GM12878 (cell line): ENCODE measurements at regions not wholly inside any gene's neighbourhood (a gene's known extent, or its start where the extent isn't known, plus 50 kb on each side); places are given as distances from the start of the nearest gene placed in this dataset.

Experiments used
- ATAC-seq: fragments of 200-7000 bp; cut with Tn5 transposase; 3 replicates; pipeline ENCODE4 v1.9.1; 2020; ENCODE audit warnings: mild to moderate bottlenecking, moderate library complexity
- BruUV-seq: library from RNA; stranded (reverse); fragments of 400-500 nt; replicated peaks from 2 replicates; lab custom pipeline; 2021; lab: Mats Ljungman, UMichigan
- CTCF ChIA-PET: fragments of 300-600 bp; sonication (Branson Sonifier 250); formaldehyde crosslinking; extraction: SDS; loops from one replicate; lab custom pipeline; 2021; ENCODE audit warnings: inconsistent platforms; lab: Yijun Ruan, JAX
- POLR2A ChIA-PET: fragments of 350-600 bp; formaldehyde crosslinking; extraction: SDS; loops from one replicate; lab custom pipeline; 2021; ENCODE audit warnings: inconsistent platforms; lab: Charles Lee
- RAD21 ChIA-PET: fragments of 300-600 bp; sonication (Branson Sonifier 250); formaldehyde crosslinking; loops from one replicate; lab custom pipeline; 2023; ENCODE audit warnings: antibody characterized with exemption; ENCODE audit not compliant: unreplicated experiment; lab: Charles Lee
- SMC1A ChIA-PET: fragments of 300-600 bp; sonication (Branson Sonifier 250); formaldehyde crosslinking; loops from one replicate; lab custom pipeline; 2023; ENCODE audit not compliant: unreplicated experiment, uncharacterized antibody; lab: Charles Lee
- DNase-seq: peaks from one replicate; pipeline ENCODE4 v3.0.0-alpha.2; 2011; ENCODE audit warnings: low read depth, low spot score
- FAIRE-seq: peaks from 3 replicates; lab custom pipeline; 2011; peaks lifted over from hg19 to GRCh38; lab: Jason Lieb, UNC
- H2AFZ ChIP-seq: 2 replicates; pipeline ENCODE4 v1.6.0; 2011; ENCODE audit warnings: low read depth, low read length, control low read depth; ENCODE audit not compliant: control insufficient read depth
- H3K27ac ChIP-seq: 2 replicates; pipeline ENCODE4 v1.5.1; 2011; ENCODE audit warnings: control low read depth; ENCODE audit not compliant: control insufficient read depth, insufficient read depth
- H3K27me3 ChIP-seq, 2 experiments: replicated peaks in 1 of 2; 2 replicates each; pipeline versions ENCODE4 v1.6.0 to v1.6.1; 2011; ENCODE audit warnings: low read length in 1 of 2; ENCODE audit not compliant: control insufficient read depth in 2 of 2, insufficient read depth in 2 of 2
- H3K36me3 ChIP-seq, 2 experiments: 2 replicates each; pipeline ENCODE4 v1.5.1; 2011; ENCODE audit warnings: low read length in 1 of 2; ENCODE audit not compliant: control insufficient read depth in 2 of 2, insufficient read depth in 2 of 2
- H3K4me1 ChIP-seq: 2 replicates; pipeline ENCODE4 v1.6.1; 2011; ENCODE audit warnings: mild to moderate bottlenecking, low read length, moderate library complexity, mixed read lengths; ENCODE audit not compliant: control insufficient read depth, insufficient read depth
- H3K4me2 ChIP-seq: 2 replicates; pipeline ENCODE4 v1.6.0; 2011; ENCODE audit warnings: control low read depth; ENCODE audit not compliant: control insufficient read depth, insufficient read depth
- H3K4me3 ChIP-seq: fragments of 200-600 bp; sonication (generic); 2 replicates; pipeline ENCODE4 v1.5.1; 2016
- H3K79me2 ChIP-seq: 2 replicates; pipeline ENCODE4 v1.6.0; 2011; ENCODE audit warnings: low read length; ENCODE audit not compliant: control insufficient read depth, insufficient read depth
- H3K9ac ChIP-seq: 2 replicates; pipeline ENCODE4 v1.8.0; 2011; ENCODE audit warnings: low read length, control low read depth, mixed read lengths; ENCODE audit not compliant: control insufficient read depth, insufficient read depth
- H3K9me3 ChIP-seq: replicated peaks from 3 replicates; pipeline ENCODE4 v1.5.1; 2011; ENCODE audit warnings: mild to moderate bottlenecking, low read length; ENCODE audit not compliant: control insufficient read depth, insufficient read depth
- H4K20me1 ChIP-seq: 2 replicates; pipeline ENCODE4 v1.6.0; 2011; ENCODE audit not compliant: control insufficient read depth, insufficient read depth
- ASH2L ChIP-seq: fragments of 300-600, 200-600 bp; sonication (generic); IDR thresholded peaks from 2 replicates; pipeline ENCODE4 v1.6.1; 2017; ENCODE audit warnings: low read depth, mild to moderate bottlenecking, borderline replicate concordance
- CEBPZ ChIP-seq: fragments of 150-350 bp; IDR thresholded peaks from 2 replicates; pipeline ENCODE4 v1.6.1; 2016; ENCODE audit warnings: low read depth, low read length
- CREB1 ChIP-seq: IDR thresholded peaks from 2 replicates; pipeline ENCODE4 v1.6.1; 2012; ENCODE audit warnings: low read depth, mild to moderate bottlenecking, inconsistent platforms
- NR2C2 ChIP-seq: IDR thresholded peaks from 2 replicates; pipeline ENCODE4 v1.6.1; 2011; ENCODE audit warnings: borderline replicate concordance, low read depth; ENCODE audit not compliant: control insufficient read depth, insufficient read length
- PAX5 ChIP-seq: IDR thresholded peaks from 2 replicates; pipeline ENCODE4 v1.6.1; 2011; ENCODE audit warnings: low read depth, low read length, borderline replicate concordance
- SMARCA5 ChIP-seq: fragments of 450-650 bp; IDR thresholded peaks from 2 replicates; pipeline ENCODE4 v1.6.1; 2017; ENCODE audit warnings: mild to moderate bottlenecking
- SREBF1 ChIP-seq: IDR thresholded peaks from 2 replicates; pipeline ENCODE4 v1.6.1; 2012; ENCODE audit warnings: mild to moderate bottlenecking, low read length
- ZNF207 ChIP-seq: fragments of 450-650 bp; IDR thresholded peaks from 2 replicates; pipeline ENCODE4 v1.6.1; 2014; ENCODE audit warnings: antibody characterized with exemption, mild to moderate bottlenecking, borderline replicate concordance
- ZNF274 ChIP-seq: IDR thresholded peaks from one replicate; pipeline ENCODE4 v1.8.0; 2011; ENCODE audit not compliant: insufficient read length, insufficient read depth
- WGBS: methylation state at CpG from one replicate; pipeline ENCODE4 v1.1.6; 2016; ENCODE audit warnings: low lambda C conversion rate; ENCODE audit not compliant: insufficient replicate concordance, insufficient coverage; ENCODE audit errors: missing lambda C conversion rate; 5-methylcytosine and 5-hydroxymethylcytosine counted together
- in situ Hi-C: fragments of 300-500 bp; cut with MboI; formaldehyde crosslinking; loops from 9 replicates; pipeline ENCODE4 v1.14.3; 2018; ENCODE audit warnings: mixed read lengths
- intact Hi-C: fragments of 100-400 bp; cut with micrococcal nuclease; formaldehyde crosslinking; loops from one replicate; pipeline ENCODE4 v1.14.2; 2022; ENCODE audit not compliant: unreplicated experiment

DNA sequence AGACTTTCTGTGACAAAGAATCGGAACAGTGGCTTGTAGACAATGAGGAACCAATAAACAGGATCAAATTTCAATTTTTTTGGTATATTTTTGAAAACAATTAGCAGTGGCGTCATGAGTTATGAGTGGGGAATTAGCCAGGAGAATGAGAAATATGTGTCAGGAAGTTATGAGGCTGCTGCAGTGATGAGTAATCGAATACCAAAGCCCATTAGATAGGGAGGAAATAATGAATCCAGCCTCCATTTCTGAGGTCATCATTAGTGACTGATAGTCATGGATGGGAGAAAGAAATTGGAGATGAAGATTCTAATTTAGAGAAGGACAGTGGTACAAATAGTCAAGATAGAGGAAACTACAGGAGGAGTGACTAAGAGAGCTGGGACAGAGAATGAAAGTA is 673.1 kb upstream of the VRK2 start:
- no peaks in the 10 kb centered on the region for H3K4me1 ChIP-seq
- CTCF ChIA-PET = no interaction called here
- SMC1A ChIA-PET = interaction anchor here (1.4 kb wide), 1 partner anchor 17 kb away, joined by 5 read pairs; no protein-coding TSS in a partner anchor
- TF ChIP-seq ASH2L (no peak), CEBPZ (no peak), SREBF1 (no peak), CREB1 (no peak), NR2C2 (no peak), SMARCA5 (no peak), ZNF207 (no peak), ZNF274 (no peak), PAX5 (no peak)
- RAD21 ChIA-PET = no interaction called here
- H3K4me3 ChIP-seq = no peak overlapping the region
- H3K27me3 ChIP-seq = no peaks in the 10 kb centered on the region
- no peak overlapping the region for H3K27ac ChIP-seq
- DNase-seq (no peak), FAIRE-seq (no peak), ATAC-seq (no peak)
- POLR2A ChIA-PET = no interaction called here
- BruUV-seq = no TSS peak
- 17% methylated on average over 3 of the region's 3 CpGs for WGBS
- no peak overlapping the region for H2AFZ ChIP-seq
- intact Hi-C loops = no loop called here
- no peaks in the 10 kb centered on the region for H3K9me3 ChIP-seq
- H3K36me3 ChIP-seq = no peaks in the 10 kb centered on the region
- H3K79me2 ChIP-seq = no peaks in the 10 kb centered on the region
- H4K20me1 ChIP-seq = no peaks in the 10 kb centered on the region
- H3K9ac ChIP-seq = no peak overlapping the region
- no peak overlapping the region for H3K4me2 ChIP-seq
- in situ Hi-C loops = no loop called here
